MM.1S (cell line): ENCODE measurements at regions not wholly inside any gene's neighbourhood (a gene's known extent, or its start where the extent isn't known, plus 50 kb on each side); places are given as distances from the start of the nearest gene placed in this dataset.

ENCODE experiments used
- EZH2 ChIP-seq: fragments of 300-600 bp; sonication (generic); optimal IDR thresholded peaks from 2 replicates; pipeline ENCODE3; 2017; ENCODE audit warnings: low read depth, mild to moderate bottlenecking, antibody characterized with exemption, low read length, mixed read lengths
- EZH2phosphoT487 ChIP-seq: fragments of 300-600 bp; sonication (generic); IDR thresholded peaks from 2 replicates; pipeline ENCODE4 v1.6.1; 2018; ENCODE audit warnings: antibody characterized with exemption, low read length
- TF ChIP-seq, protein P1 (sequence below): fragments of 300-600 bp; sonication (generic); IDR thresholded peaks from 2 replicates; pipeline ENCODE4 v1.5.1; 2016; ENCODE audit warnings: antibody characterized with exemption, low read length, mixed read lengths

DNA sequence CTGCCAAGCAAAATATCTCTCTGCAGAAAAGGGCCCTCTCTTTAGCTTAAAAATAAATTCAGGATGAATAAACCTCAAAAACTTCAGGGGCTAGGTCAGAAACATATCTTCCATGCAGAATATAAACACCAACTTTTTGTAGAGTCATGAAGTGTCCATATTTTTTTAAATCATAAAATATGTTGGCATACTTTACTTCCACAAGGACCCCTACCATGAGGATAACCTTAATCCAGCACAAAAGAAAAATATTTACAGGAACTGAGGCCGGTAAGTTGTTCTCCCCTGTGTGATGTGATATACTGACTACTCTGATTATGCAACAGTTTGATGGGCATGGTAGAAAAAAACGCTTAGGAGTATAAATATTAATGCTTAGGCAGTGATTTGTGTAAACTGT is 264.8 kb upstream of the CDH11 start:
- TF ChIP-seq, protein P1, sequence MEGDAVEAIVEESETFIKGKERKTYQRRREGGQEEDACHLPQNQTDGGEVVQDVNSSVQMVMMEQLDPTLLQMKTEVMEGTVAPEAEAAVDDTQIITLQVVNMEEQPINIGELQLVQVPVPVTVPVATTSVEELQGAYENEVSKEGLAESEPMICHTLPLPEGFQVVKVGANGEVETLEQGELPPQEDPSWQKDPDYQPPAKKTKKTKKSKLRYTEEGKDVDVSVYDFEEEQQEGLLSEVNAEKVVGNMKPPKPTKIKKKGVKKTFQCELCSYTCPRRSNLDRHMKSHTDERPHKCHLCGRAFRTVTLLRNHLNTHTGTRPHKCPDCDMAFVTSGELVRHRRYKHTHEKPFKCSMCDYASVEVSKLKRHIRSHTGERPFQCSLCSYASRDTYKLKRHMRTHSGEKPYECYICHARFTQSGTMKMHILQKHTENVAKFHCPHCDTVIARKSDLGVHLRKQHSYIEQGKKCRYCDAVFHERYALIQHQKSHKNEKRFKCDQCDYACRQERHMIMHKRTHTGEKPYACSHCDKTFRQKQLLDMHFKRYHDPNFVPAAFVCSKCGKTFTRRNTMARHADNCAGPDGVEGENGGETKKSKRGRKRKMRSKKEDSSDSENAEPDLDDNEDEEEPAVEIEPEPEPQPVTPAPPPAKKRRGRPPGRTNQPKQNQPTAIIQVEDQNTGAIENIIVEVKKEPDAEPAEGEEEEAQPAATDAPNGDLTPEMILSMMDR = no peak
- TF ChIP-seq EZH2 (no peak), EZH2phosphoT487 (no peak)
